ENCODE measurements at regions not wholly inside any gene's neighbourhood (a gene's known extent, or its start where the extent isn't known, plus 50 kb on each side); places are given as distances from the start of the nearest gene placed in this dataset.

DNA sequence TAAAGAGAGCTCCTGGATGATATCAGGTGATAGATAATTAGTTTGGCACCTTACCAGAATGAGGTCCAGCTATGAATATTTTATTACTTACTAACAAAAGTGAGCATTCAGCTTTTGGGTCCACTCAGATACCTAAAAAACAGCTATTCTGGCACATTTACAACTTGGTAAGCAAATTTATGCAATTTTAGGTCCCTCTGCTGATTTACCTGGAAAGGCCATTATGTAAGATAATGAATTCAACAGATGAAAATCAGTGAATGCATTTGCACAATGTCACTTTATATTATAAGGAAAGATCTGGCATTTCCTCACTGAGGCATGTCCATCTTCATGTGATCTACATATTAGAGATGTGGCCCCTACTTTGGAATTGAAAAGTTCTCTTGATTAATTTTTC is 517.0 kb downstream of the SPRY1 start:
- Histone ChIP-seq H3K4me2 (ENCODE audit: low read length) (no peak overlapping the region), H3K27ac (ENCODE audit: low read depth, low read length, poor library complexity, severe bottlenecking) (no peak overlapping the region), H3K4me1 (ENCODE audit: insufficient read depth, low read length, severe bottlenecking) (no peaks in the 10 kb centered on the region), H3F3A (ENCODE audit: insufficient read depth, low read length) (no peaks in the 10 kb centered on the region), H3K79me2 (ENCODE audit: insufficient read depth, low read length) (no peaks in the 10 kb centered on the region), H3K36me3 (ENCODE audit: insufficient read depth, low read length) (no peaks in the 10 kb centered on the region), H3K4me3 (ENCODE audit: low read depth, low read length, poor library complexity, severe bottlenecking) (no peak overlapping the region), H4K20me1 (ENCODE audit: insufficient read depth, low read length) (no peaks in the 10 kb centered on the region), H3K9me3 (ENCODE audit: low read length) (no peaks in the 10 kb centered on the region), H2AFZ (ENCODE audit: low read length) (no peak overlapping the region), H3K27me3 (ENCODE audit: insufficient read depth, low read length) (no peaks in the 10 kb centered on the region), H3K9ac (ENCODE audit: low read length) (no peak overlapping the region), H3K9me2 (ENCODE audit: low read depth, low read length) (no peaks in the 10 kb centered on the region)
- no peak for TF ChIP-seq EZH2 (IDR thresholded peaks at IDR 0.05; ENCODE audit: borderline replicate concordance, low read length)
- no peak for TF ChIP-seq CTCF (IDR thresholded peaks at IDR 0.05; ENCODE audit: low read length)

- Histone ChIP-seq H3K9me2 (ENCODE audit: low read depth, low read length) (no peaks in the 10 kb centered on the region), H3K9me3 (ENCODE audit: low read length) (no peaks in the 10 kb centered on the region), H3K4me2 (ENCODE audit: low read length) (no peak overlapping the region), H3F3A (ENCODE audit: insufficient read depth, low read length) (no peaks in the 10 kb centered on the region), H3K4me3 (ENCODE audit: low read depth, low read length, poor library complexity, severe bottlenecking) (no peak overlapping the region), H4K20me1 (ENCODE audit: insufficient read depth, low read length) (no peaks in the 10 kb centered on the region), H3K27ac (ENCODE audit: low read depth, low read length, poor library complexity, severe bottlenecking) (no peak overlapping the region), H2AFZ (ENCODE audit: low read length) (no peak overlapping the region), H3K79me2 (ENCODE audit: insufficient read depth, low read length) (no peaks in the 10 kb centered on the region), H3K9ac (ENCODE audit: low read length) (no peak overlapping the region), H3K27me3 (ENCODE audit: insufficient read depth, low read length) (no peaks in the 10 kb centered on the region), H3K4me1 (ENCODE audit: insufficient read depth, low read length, severe bottlenecking) (no peaks in the 10 kb centered on the region), H3K36me3 (ENCODE audit: insufficient read depth, low read length) (no peaks in the 10 kb centered on the region)
- no peak for TF ChIP-seq EZH2 (IDR thresholded peaks at IDR 0.05; ENCODE audit: borderline replicate concordance, low read length)
- TF ChIP-seq CTCF (IDR thresholded peaks at IDR 0.05; ENCODE audit: low read length) = no peak
These were observed 520.2 kb downstream of the SPRY1 start for GRCh38 chr4:123916821-123917220.

- Histone ChIP-seq H3K9me2 (ENCODE audit: low read depth, low read length) (no peaks in the 10 kb centered on the region), H2AFZ (ENCODE audit: low read length) (0 out of 2 replicates have a peak overlapping the region, but pooled peaks have one; percentile 37), H3K79me2 (ENCODE audit: insufficient read depth, low read length) (no peaks in the 10 kb centered on the region), H3K4me1 (ENCODE audit: insufficient read depth, low read length, severe bottlenecking) (peaks cover 3% of the 10 kb centered on the region), H3K4me2 (ENCODE audit: low read length) (no peak overlapping the region), H3K4me3 (ENCODE audit: low read depth, low read length, poor library complexity, severe bottlenecking) (no peak overlapping the region), H3K27me3 (ENCODE audit: insufficient read depth, low read length) (no peaks in the 10 kb centered on the region), H3K9me3 (ENCODE audit: low read length) (no peaks in the 10 kb centered on the region), H4K20me1 (ENCODE audit: insufficient read depth, low read length) (no peaks in the 10 kb centered on the region), H3K36me3 (ENCODE audit: insufficient read depth, low read length) (no peaks in the 10 kb centered on the region), H3F3A (ENCODE audit: insufficient read depth, low read length) (no peaks in the 10 kb centered on the region), H3K27ac (ENCODE audit: low read depth, low read length, poor library complexity, severe bottlenecking) (no peak overlapping the region), H3K9ac (ENCODE audit: low read length) (no peak overlapping the region)
- TF ChIP-seq EZH2 (IDR thresholded peaks at IDR 0.05; ENCODE audit: borderline replicate concordance, low read length) (no peak), CTCF (IDR thresholded peaks at IDR 0.05; ENCODE audit: low read length) (no peak)
These were observed 523.0 kb downstream of the SPRY1 start for GRCh38 chr4:123919576-123920098.
